Central memory CD8-positive, alpha-beta T cell (primary cell): ENCODE measurements at regions not wholly inside any gene's neighbourhood (a gene's known extent, or its start where the extent isn't known, plus 50 kb on each side); places are given as distances from the start of the nearest gene placed in this dataset.

ENCODE experiments used
- ATAC-seq: fragments of 150-1000 bp; cut with Tn5 transposase; replicated peaks from 2 replicates; pipeline ENCODE4 v1.10.0; 2022; ENCODE audit warnings: mild to moderate bottlenecking, moderate FRiP score, moderate number of reproducible peaks; ENCODE audit not compliant: poor library complexity, severe bottlenecking; ENCODE audit errors: extremely low read depth
- DNase-seq, 2 donors: peaks; one replicate each; pipeline ENCODE4 v3.0.0; 2021; ENCODE audit warnings: low spot score in 2 of 2
- H3K27ac Mint-ChIP-seq: one replicate; pipeline ENCODE4 v1.8.0; 2022; ENCODE audit warnings: low read depth, mild to moderate bottlenecking, moderate library complexity, mixed read lengths
- H3K27me3 Mint-ChIP-seq: one replicate; pipeline ENCODE4 v1.8.0; 2022; ENCODE audit warnings: mixed read lengths
- H3K36me3 Mint-ChIP-seq: one replicate; pipeline ENCODE4 v1.8.0; 2022; ENCODE audit warnings: mild to moderate bottlenecking, moderate library complexity, mixed read lengths; ENCODE audit not compliant: insufficient read depth
- H3K4me1 Mint-ChIP-seq: one replicate; pipeline ENCODE4 v1.8.0; 2022; ENCODE audit warnings: mixed read lengths
- H3K4me3 Mint-ChIP-seq: one replicate; pipeline ENCODE4 v1.8.0; 2022; ENCODE audit warnings: mild to moderate bottlenecking, moderate library complexity, mixed read lengths
- H3K9me3 Mint-ChIP-seq: one replicate; pipeline ENCODE4 v1.8.0; 2022; ENCODE audit warnings: mixed read lengths

- H3K27ac Mint-ChIP-seq = no peak overlapping the region
- H3K36me3 Mint-ChIP-seq = no peaks in the 10 kb centered on the region
- no peak for DNase-seq
These were observed 213.1 kb upstream of the CAMK1G start for GRCh38 chr1:209370241-209370995.

DNA sequence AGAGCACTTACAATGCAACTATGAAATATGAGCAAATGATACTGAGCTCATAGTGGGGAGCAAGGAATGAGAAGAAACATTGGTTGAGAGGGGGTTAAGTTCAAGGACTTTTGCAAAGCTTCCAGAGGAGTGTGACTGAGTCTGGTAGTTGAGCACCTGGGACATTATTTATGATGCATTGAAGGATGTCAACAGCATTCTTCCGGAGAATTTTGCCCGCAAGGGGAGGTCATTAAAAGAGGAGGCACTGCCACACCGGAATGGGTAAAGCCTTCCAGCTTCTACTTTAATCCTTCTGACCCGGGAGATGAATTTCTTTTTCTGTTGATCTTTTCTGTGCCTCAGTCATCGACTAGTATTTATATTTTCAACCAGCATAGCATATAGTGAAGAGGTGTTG, 208.4 kb upstream of the CAMK1G start:
- DNase-seq (no peak), ATAC-seq (no peak)
- no peak overlapping the region for H3K27ac Mint-ChIP-seq
- H3K27me3 Mint-ChIP-seq = peaks cover 37% of the 10 kb centered on the region
- H3K4me1 Mint-ChIP-seq = no peaks in the 10 kb centered on the region
- H3K4me3 Mint-ChIP-seq = no peak overlapping the region
- H3K9me3 Mint-ChIP-seq = no peaks in the 10 kb centered on the region
- H3K36me3 Mint-ChIP-seq = no peaks in the 10 kb centered on the region

More at GRCh38 chr1:209370241-209370995, 213.1 kb upstream of the CAMK1G start:
- Mint-ChIP-seq H3K9me3 (no peaks in the 10 kb centered on the region), H3K4me3 (no peak overlapping the region), H3K4me1 (no peaks in the 10 kb centered on the region), H3K27me3 (peaks cover 54% of the 10 kb centered on the region)
- ATAC-seq = no peak

DNA sequence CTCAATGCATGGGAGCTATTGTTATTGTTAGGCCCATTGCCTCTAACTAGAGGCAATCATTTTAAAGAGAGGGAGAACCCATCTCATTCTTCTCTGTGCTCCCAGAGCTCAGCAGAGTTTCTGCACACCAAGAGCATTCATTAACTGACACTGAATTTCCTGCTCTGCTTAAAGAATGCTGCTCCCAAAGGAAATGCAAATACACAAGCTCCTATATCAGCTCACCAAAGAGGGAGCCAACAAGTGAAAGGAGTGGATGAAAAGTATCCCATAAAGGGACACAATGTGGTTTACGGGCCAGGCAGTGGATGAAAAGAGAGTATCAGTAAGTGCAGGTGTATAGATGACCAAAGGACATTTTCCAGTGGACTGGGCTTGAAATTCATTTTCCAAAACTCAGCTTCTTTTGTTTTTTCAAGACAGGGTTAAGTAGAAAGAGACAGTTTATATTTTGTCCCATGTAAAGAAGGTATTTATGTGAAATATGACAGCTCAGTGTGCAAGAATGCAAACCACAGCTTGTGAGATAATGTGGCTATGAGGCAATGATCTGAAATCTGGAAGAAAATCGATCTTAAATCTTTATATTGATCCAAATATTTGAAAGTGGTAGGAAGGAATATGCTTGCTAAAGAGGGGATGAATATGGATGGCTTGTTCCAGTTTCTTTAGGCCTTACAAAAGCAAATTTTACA, 207.7 kb upstream of the CAMK1G start:
- no peaks in the 10 kb centered on the region for H3K4me1 Mint-ChIP-seq
- no peak overlapping the region for H3K4me3 Mint-ChIP-seq
- no peak for DNase-seq
- no peak for ATAC-seq
- no peak overlapping the region for H3K27ac Mint-ChIP-seq
- H3K36me3 Mint-ChIP-seq = no peaks in the 10 kb centered on the region
- peaks cover 36% of the 10 kb centered on the region for H3K27me3 Mint-ChIP-seq
- H3K9me3 Mint-ChIP-seq = no peaks in the 10 kb centered on the region

GRCh38 chr1:209376774-209377173, 206.7 kb upstream of the CAMK1G start:
- no peak overlapping the region for H3K4me3 Mint-ChIP-seq
- no peaks in the 10 kb centered on the region for H3K9me3 Mint-ChIP-seq
- H3K27ac Mint-ChIP-seq = no peak overlapping the region
- H3K4me1 Mint-ChIP-seq = no peaks in the 10 kb centered on the region
- ATAC-seq (no peak), DNase-seq (no peak)
- H3K27me3 Mint-ChIP-seq = peaks cover 27% of the 10 kb centered on the region
- H3K36me3 Mint-ChIP-seq = no peaks in the 10 kb centered on the region

DNA sequence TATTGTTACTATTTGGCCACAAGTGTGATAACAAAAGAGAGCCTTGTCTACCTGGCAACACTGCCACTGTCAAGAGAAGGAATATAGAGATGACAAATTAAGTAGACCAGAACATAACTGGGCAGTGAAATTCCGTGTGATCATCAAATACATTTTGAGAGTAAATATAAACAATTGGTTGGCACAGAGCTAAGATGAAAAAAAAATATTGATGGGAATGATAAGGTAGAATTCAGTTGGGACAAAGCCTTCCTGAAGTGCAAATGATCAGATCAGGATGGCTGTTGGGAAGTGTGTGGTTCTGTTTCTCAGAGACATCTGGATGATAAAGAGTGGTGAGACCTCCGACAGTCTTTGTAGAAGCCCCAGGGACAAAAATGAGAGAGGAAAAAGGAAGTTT, 205.5 kb upstream of the CAMK1G start:
- Mint-ChIP-seq H3K27ac (no peak overlapping the region), H3K36me3 (no peaks in the 10 kb centered on the region), H3K27me3 (peaks cover 24% of the 10 kb centered on the region), H3K4me3 (no peak overlapping the region), H3K4me1 (no peaks in the 10 kb centered on the region), H3K9me3 (no peaks in the 10 kb centered on the region)
- DNase-seq = no peak
- ATAC-seq = no peak

DNA sequence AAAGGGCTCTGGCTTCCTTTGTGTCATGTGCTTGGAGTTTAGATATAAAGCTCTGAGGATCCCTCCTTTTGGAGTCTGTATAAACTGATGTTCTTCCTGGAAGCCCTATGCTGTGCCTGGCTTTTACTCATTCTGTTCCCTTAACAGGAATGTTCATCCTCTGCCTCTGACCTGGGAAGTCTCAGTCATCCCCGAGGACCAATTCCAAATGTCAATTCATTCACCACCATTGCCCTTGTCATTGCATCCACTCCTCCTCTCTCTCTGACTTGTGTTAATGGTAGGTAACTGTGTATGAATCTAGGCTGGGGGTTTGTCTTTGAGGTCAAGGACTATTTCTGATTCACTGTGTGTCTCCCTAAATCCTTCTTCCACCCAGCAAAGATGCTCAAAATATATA, 204.2 kb upstream of the CAMK1G start:
- H3K36me3 Mint-ChIP-seq = no peaks in the 10 kb centered on the region
- H3K4me1 Mint-ChIP-seq = no peaks in the 10 kb centered on the region
- DNase-seq (no peak), ATAC-seq (no peak)
- H3K4me3 Mint-ChIP-seq = no peak overlapping the region
- peaks cover 12% of the 10 kb centered on the region for H3K27me3 Mint-ChIP-seq
- H3K27ac Mint-ChIP-seq = no peak overlapping the region
- H3K9me3 Mint-ChIP-seq = no peaks in the 10 kb centered on the region

GRCh38 chr1:209380420-209380819, 203.1 kb upstream of the CAMK1G start:
- H3K27me3 Mint-ChIP-seq = peaks cover 12% of the 10 kb centered on the region
- H3K27ac Mint-ChIP-seq = no peak overlapping the region
- no peak overlapping the region for H3K4me3 Mint-ChIP-seq
- DNase-seq (no peak), ATAC-seq (no peak)
- no peaks in the 10 kb centered on the region for H3K4me1 Mint-ChIP-seq
- H3K36me3 Mint-ChIP-seq = no peaks in the 10 kb centered on the region
- H3K9me3 Mint-ChIP-seq = no peaks in the 10 kb centered on the region

DNA sequence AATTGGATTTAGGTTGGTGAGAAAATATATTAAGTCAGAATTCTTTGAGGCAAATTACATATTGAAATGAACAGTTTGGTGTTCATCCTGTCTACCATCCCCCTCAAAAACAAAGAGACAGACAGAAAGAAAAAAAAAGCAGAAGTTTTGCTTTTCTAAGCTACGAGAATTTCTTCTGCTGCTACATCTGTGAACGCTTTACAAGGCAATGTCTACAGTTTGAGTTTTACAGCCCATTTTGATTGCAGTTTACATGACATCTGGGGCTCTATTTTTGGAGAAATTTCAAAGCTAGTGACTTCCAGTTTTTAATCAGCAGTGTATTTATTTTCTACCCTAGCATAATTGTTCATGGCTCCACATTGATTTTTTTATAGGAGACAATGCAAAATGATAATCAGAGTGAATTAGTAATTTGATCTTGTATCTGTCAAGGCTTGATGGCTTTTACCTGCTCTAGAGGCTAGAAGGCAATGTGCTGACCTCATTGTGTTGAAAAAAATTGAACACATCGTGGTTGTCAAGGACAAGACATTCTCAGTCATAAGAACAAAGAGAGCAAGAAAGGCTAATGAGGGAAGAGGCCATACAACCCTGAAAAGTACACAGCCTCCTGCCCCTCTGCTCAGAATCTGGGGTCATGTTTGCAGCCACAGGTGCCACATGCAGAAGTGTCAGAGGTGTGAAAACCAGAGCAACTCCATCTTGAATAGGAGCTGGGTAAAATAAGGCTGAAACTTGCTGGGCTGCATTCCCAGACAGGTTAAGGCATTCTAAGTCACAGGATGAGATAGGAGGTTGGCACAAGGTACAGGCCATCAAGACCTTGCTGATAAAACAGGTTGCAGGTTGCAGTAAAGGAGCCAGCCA, 201.0 kb upstream of the CAMK1G start:
- Mint-ChIP-seq H3K36me3 (no peaks in the 10 kb centered on the region), H3K27me3 (peaks cover 12% of the 10 kb centered on the region), H3K4me1 (no peaks in the 10 kb centered on the region), H3K4me3 (no peak overlapping the region), H3K9me3 (no peaks in the 10 kb centered on the region), H3K27ac (no peak overlapping the region)
- ATAC-seq (no peak), DNase-seq (no peak)

GRCh38 chr1:209383422-209383821, 200.1 kb upstream of the CAMK1G start:
- Mint-ChIP-seq H3K4me1 (no peaks in the 10 kb centered on the region), H3K27me3 (peaks cover 3% of the 10 kb centered on the region), H3K9me3 (no peaks in the 10 kb centered on the region), H3K4me3 (no peak overlapping the region), H3K36me3 (no peaks in the 10 kb centered on the region), H3K27ac (no peak overlapping the region)
- no peak for ATAC-seq
- DNase-seq = no peak

GRCh38 chr1:209383907-209384709, 199.4 kb upstream of the CAMK1G start:
- Mint-ChIP-seq H3K27ac (no peak overlapping the region), H3K36me3 (no peaks in the 10 kb centered on the region), H3K4me1 (no peaks in the 10 kb centered on the region), H3K4me3 (no peak overlapping the region), H3K9me3 (no peaks in the 10 kb centered on the region), H3K27me3 (no peaks in the 10 kb centered on the region)
- DNase-seq (no peak), ATAC-seq (no peak)

GRCh38 chr1:209384710-209385550, 198.6 kb upstream of the CAMK1G start:
- no peak overlapping the region for H3K4me3 Mint-ChIP-seq
- ATAC-seq (no peak), DNase-seq (no peak)
- no peaks in the 10 kb centered on the region for H3K4me1 Mint-ChIP-seq
- no peak overlapping the region for H3K27ac Mint-ChIP-seq
- no peaks in the 10 kb centered on the region for H3K36me3 Mint-ChIP-seq
- H3K27me3 Mint-ChIP-seq = no peaks in the 10 kb centered on the region
- no peaks in the 10 kb centered on the region for H3K9me3 Mint-ChIP-seq
